Bronchial epithelial cell (primary cell): ENCODE measurements at regions not wholly inside any gene's neighbourhood (a gene's known extent, or its start where the extent isn't known, plus 50 kb on each side); places are given as distances from the start of the nearest gene placed in this dataset.
A peak's percentile ranks its signal among the peaks of the same experiment; 100 is the strongest.

Experiments
- DNase-seq: peaks from one replicate; pipeline ENCODE4 v3.0.0-alpha.2; 2010; ENCODE audit warnings: low read depth
- FAIRE-seq: peaks from 2 replicates; lab custom pipeline; 2011; peaks lifted over from hg19 to GRCh38; lab: Jason Lieb, UNC
- H3K27me3 ChIP-seq: 2 replicates; pipeline ENCODE4 v1.5.1; 2011; ENCODE audit warnings: low read length; ENCODE audit not compliant: control insufficient read depth, insufficient read depth
- H3K36me3 ChIP-seq: 2 replicates; pipeline ENCODE4 v1.5.1; 2011; ENCODE audit warnings: low read length; ENCODE audit not compliant: control insufficient read depth, insufficient read depth
- H3K4me3 ChIP-seq: 2 replicates; pipeline ENCODE4 v1.5.1; 2011; ENCODE audit warnings: mild to moderate bottlenecking, low read depth, low read length, control low read depth
- CTCF ChIP-seq: IDR thresholded peaks from 2 replicates; pipeline ENCODE4 v1.5.1; 2011; ENCODE audit warnings: mild to moderate bottlenecking, moderate library complexity, low read length, control low read depth, inconsistent platforms; ENCODE audit not compliant: insufficient read depth, severe bottlenecking

GRCh38 chr1:103945774-103946173 lies 196.1 kb downstream of the AMY1C start:
- FAIRE-seq (no peak), DNase-seq (no peak)

DNA sequence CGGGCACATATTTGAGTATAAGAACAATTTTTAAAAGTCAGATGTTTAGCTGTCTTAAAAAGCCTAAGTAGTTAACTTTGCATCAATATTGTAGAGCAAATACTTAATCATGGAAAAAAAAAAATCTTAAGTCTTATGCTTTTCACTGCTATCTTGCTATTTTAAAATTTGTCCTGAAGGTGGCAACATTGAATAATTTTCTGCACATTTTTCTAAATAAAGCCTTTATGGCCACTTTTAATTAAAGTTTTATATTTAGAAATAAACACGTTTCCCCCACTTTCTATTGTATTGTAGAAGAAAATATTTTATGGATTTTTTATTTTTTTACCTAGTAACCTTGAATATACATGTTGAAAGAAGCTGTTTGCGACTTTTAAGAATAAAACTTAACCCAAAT lies 198.8 kb downstream of the AMY1C start:
- H3K27me3 ChIP-seq = no peaks in the 10 kb centered on the region
- no peaks in the 10 kb centered on the region for H3K36me3 ChIP-seq
- DNase-seq = peak; percentile 31
- FAIRE-seq = no peak
- H3K4me3 ChIP-seq = no peak overlapping the region
- no peak for TF ChIP-seq CTCF

More at GRCh38 chr1:103945774-103946173, 196.1 kb downstream of the AMY1C start:
- Histone ChIP-seq H3K36me3 (no peaks in the 10 kb centered on the region), H3K27me3 (no peaks in the 10 kb centered on the region), H3K4me3 (no peak overlapping the region)
- no peak for TF ChIP-seq CTCF

GRCh38 chr1:103949779-103950178 lies 200.1 kb downstream of the AMY1C start:
- FAIRE-seq = no peak
- no peaks in the 10 kb centered on the region for H3K27me3 ChIP-seq
- H3K4me3 ChIP-seq = no peak overlapping the region
- no peaks in the 10 kb centered on the region for H3K36me3 ChIP-seq
- no peak for DNase-seq
- TF ChIP-seq CTCF = no peak

- Histone ChIP-seq H3K4me3 (no peak overlapping the region), H3K36me3 (no peaks in the 10 kb centered on the region), H3K27me3 (no peaks in the 10 kb centered on the region)
- TF ChIP-seq CTCF = peak; percentile 27
- DNase-seq (peak; percentile 20), FAIRE-seq (no peak)
Measured at GRCh38 chr1:103953386-103953785, 203.7 kb downstream of the AMY1C start.

DNA sequence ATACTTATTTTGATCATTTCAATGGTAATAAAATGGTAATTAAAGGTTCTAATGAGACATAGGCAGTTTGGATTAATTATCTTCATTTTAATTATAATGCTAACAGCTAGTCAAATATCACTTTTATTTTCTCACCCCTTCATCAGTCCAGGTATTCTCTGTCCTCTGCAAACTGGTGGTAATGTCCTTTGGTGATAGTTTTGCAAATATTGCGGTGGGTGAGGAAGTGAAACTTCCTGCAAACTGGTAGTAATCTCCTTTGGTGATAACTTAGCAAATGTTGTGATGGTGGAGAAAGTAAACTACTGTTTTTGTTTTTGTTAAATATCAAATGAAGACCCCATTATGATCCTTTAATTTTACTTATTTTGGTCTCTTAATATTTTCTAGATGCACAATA lies 209.0 kb downstream of the AMY1C start:
- Histone ChIP-seq H3K27me3 (no peaks in the 10 kb centered on the region), H3K4me3 (no peak overlapping the region), H3K36me3 (no peaks in the 10 kb centered on the region)
- DNase-seq = no peak
- FAIRE-seq = no peak
- no peak for TF ChIP-seq CTCF

DNA sequence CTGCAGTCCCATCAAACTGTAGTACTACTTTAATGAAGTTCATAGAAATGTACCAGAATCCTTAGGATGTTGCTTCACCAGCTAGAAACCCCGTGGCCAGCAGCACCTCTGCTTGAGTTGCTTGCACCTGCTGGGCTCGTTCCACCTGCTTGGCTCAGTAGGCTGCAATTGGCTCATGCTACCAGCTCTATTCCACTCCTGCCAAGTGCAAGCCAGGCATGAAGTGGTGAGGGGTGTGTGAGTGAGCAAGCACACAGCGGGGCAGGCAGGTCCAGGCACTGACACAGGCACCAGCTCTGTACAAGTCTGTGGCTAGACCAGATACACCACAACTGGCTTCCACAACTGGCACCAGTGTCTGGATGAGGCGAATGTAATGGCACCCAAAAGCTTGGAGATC lies 209.9 kb downstream of the AMY1C start:
- no peak for TF ChIP-seq CTCF
- Histone ChIP-seq H3K27me3 (no peaks in the 10 kb centered on the region), H3K4me3 (no peak overlapping the region), H3K36me3 (no peaks in the 10 kb centered on the region)
- DNase-seq (no peak), FAIRE-seq (no peak)
